Heart left ventricle (tissue), 16 donors: ENCODE measurements at regions not wholly inside any gene's neighbourhood (a gene's known extent, or its start where the extent isn't known, plus 50 kb on each side); places are given as distances from the start of the nearest gene placed in this dataset.

Source experiments
- ATAC-seq, 4 donors: fragments of 200-7000 bp; cut with Tn5 transposase; one replicate each; pipeline ENCODE4 v1.9.1; 2020 to 2022; ENCODE audit warnings: moderate library complexity in 4 of 4, mild to moderate bottlenecking in 3 of 4, moderate number of reproducible peaks in 1 of 4
- DNase-seq, 5 donors: peaks; one replicate each; pipeline ENCODE4 v3.0.0-alpha.2; 2020
- H3K27ac ChIP-seq, 12 donors: fragments of 200-600 bp; sonication (generic) in 4 of 12; one replicate each; pipeline versions ENCODE4 v1.5.0 to v1.8.0; 2016 to 2022; ENCODE audit warnings: mild to moderate bottlenecking in 2 of 12
- H3K27me3 ChIP-seq, 9 donors: fragments of 200-600 bp; sonication (generic) in 2 of 9; one replicate each; pipeline versions ENCODE4 v1.5.1 to v1.8.0; 2016 to 2022; ENCODE audit warnings: mild to moderate bottlenecking in 3 of 9
- H3K36me3 ChIP-seq, 9 donors: fragments of 200-600 bp; sonication (generic) in 2 of 9; one replicate each; pipeline versions ENCODE4 v1.5.0 to v1.8.0; 2018 to 2022; ENCODE audit warnings: mild to moderate bottlenecking in 2 of 9
- H3K4me1 ChIP-seq, 12 donors: fragments of 200-600 bp; sonication (generic) in 4 of 12; one replicate each; pipeline versions ENCODE4 v1.5.0 to v1.8.0; 2016 to 2022; ENCODE audit warnings: mild to moderate bottlenecking in 3 of 12
- H3K4me3 ChIP-seq, 12 donors: fragments of 200-600 bp; sonication (generic) in 4 of 12; one replicate each; pipeline versions ENCODE4 v1.5.0 to v1.8.0; 2017 to 2022; ENCODE audit warnings: mild to moderate bottlenecking in 9 of 12, moderate library complexity in 4 of 12
- H3K9me3 ChIP-seq, 12 donors: fragments of 200-600 bp; sonication (generic) in 4 of 12; one replicate each; pipeline versions ENCODE4 v1.5.0 to v1.8.0; 2016 to 2022; ENCODE audit warnings: mild to moderate bottlenecking in 1 of 12
- CTCF ChIP-seq, 12 donors: fragments of 200-600 bp; sonication (generic) in 4 of 12; IDR thresholded peaks; one replicate each; pipeline versions ENCODE4 v1.5.0 to v1.8.0; 2018 to 2022; ENCODE audit warnings: antibody characterized with exemption in 12 of 12, mild to moderate bottlenecking in 5 of 12
- POLR2A ChIP-seq, 2 donors: fragments of 450-650 bp; IDR thresholded peaks; one replicate each; pipeline ENCODE4 v1.6.1; 2017; ENCODE audit warnings: antibody characterized with exemption in 2 of 2, mild to moderate bottlenecking in 2 of 2, moderate library complexity in 2 of 2
- WGBS, 4 donors: extraction: QIAGEN DNeasy Blood & Tissue Kit in 2 of 4; methylation state at CpG; one replicate each; pipeline versions ENCODE4 v1.1.5 to v1.1.7; 2013 to 2018; 5-methylcytosine and 5-hydroxymethylcytosine counted together
- intact Hi-C, 10 donors: fragments of 100-400 bp; cut with DNase I; formaldehyde crosslinking; loops; one replicate each; pipeline versions ENCODE4 v1.11.1 to v1.14.2; 2022
- donor health status: ischemic (EF 13 %, LVEDD 7.1; RV severe dilation, severe dysfunction).
- donor health status: healthy with polysubstance abuse.
- donor health status: DM: no; HTN: yes; CAD: no.
- donor health status: DM: no; HTN: no; CAD: no.
- donor health status: ischemic (EF 25% LVEDD 6.9; RV normal size, moderate dysfunction).
- donor health status: ischemic (EF 25% LVEDD 5.7; RV mildly dilated, moderate dysfunction).
- donor health status: healthy.
- donor health status: DM: yes; HTN: yes; CAD: no.
- donor health status: ischemic (EF 35%, LVEDD 5.7; RV mildly dilated, moderate dysfunction).
- donor health status: nonischemic (EF 11% LVEDD 7.7; RV severe dilation, severe dysfunction).
- donor health status: DM: yes; HTN: yes; CAD: no.
- donor health status: PGD.
- donor health status: ischemic (EF 29% LVEDD 5.4; RV normal size, mild dysfunction).
- donor health status: nonischemic (EF 23%, LVEDD 6.1; RV moderate dilation, normal function).

GRCh38 chr1:55399346-55399745, 184.2 kb upstream of the USP24 start:
- intact Hi-C loops = no loop called here
- WGBS, 4 donors = 40 to 52% (median 42%) methylated on average over 5 of the region's 5 CpGs
- Histone ChIP-seq H3K9me3 (peaks cover 0 to 8% (median 1%) of the 10 kb centered on the region in 12 donors), H3K27ac (no peak overlapping the region), H3K4me3 (no peak overlapping the region), H3K27me3 (no peaks in the 10 kb centered on the region), H3K36me3 (no peaks in the 10 kb centered on the region), H3K4me1 (no peaks in the 10 kb centered on the region)
- TF ChIP-seq CTCF (IDR thresholded peaks at IDR 0.05) (no peak), POLR2A (IDR thresholded peaks at IDR 0.05) (no peak)
- no peak for ATAC-seq
- DNase-seq = no peak

DNA sequence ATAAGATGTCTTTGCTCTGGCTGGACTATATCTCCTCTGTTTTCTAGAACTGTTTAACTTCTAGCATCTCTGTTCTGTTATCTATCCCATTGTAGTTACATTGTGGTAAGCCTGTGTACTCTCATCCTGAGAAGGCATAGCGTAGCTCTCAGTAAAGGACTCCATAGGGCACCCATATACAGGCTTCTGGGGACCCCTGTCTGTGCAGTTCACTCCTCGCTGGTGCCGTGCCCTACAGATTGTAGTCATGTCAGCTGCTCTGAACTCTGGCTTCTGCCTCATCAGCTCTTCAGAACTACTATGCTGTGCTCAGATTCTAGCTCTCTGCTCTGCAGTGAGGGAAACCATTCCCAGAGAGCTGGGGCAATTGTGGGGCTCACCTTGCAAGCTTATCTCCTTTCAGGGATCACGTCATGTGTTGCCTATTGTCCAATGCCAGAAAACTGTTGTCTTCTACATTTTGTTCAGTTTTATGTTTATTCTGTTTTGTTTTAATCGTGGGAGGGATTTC, 181.3 kb upstream of the USP24 start:
- peaks cover 0 to 22% (median 6%) of the 10 kb centered on the region in 12 donors for H3K9me3 ChIP-seq
- ATAC-seq (no peak), DNase-seq (no peak)
- intact Hi-C loops = no loop called here
- no peak overlapping the region for H3K4me3 ChIP-seq
- no peaks in the 10 kb centered on the region for H3K36me3 ChIP-seq
- no peak overlapping the region for H3K27ac ChIP-seq
- no peaks in the 10 kb centered on the region for H3K27me3 ChIP-seq
- TF ChIP-seq POLR2A (IDR thresholded peaks at IDR 0.05) (no peak), CTCF (IDR thresholded peaks at IDR 0.05) (no peak)
- 82 to 90% (median 86%) methylated on average over 5 of the region's 5 CpGs for WGBS, 4 donors
- no peaks in the 10 kb centered on the region for H3K4me1 ChIP-seq

GRCh38 chr1:55388960-55389359, 173.8 kb upstream of the USP24 start:
- DNase-seq (no peak), ATAC-seq (no peak)
- no peaks in the 10 kb centered on the region for H3K36me3 ChIP-seq
- no peak overlapping the region for H3K27ac ChIP-seq
- H3K4me3 ChIP-seq = no peak overlapping the region
- no peak for TF ChIP-seq CTCF (IDR thresholded peaks at IDR 0.05)
- TF ChIP-seq POLR2A (IDR thresholded peaks at IDR 0.05) = no peak
- H3K4me1 ChIP-seq = no peaks in the 10 kb centered on the region
- intact Hi-C loops = no loop called here
- H3K9me3 ChIP-seq = peaks cover 0 to 28% (median 8%) of the 10 kb centered on the region in 12 donors
- no peaks in the 10 kb centered on the region for H3K27me3 ChIP-seq

- no peak overlapping the region for H3K27ac ChIP-seq
- H3K27me3 ChIP-seq = no peaks in the 10 kb centered on the region
- no peak for DNase-seq
- TF ChIP-seq CTCF (IDR thresholded peaks at IDR 0.05) (no peak), POLR2A (IDR thresholded peaks at IDR 0.05) (no peak)
- H3K4me3 ChIP-seq = no peak overlapping the region
- intact Hi-C loops = no loop called here
- ATAC-seq = no peak
- 52 to 78% (median 73%) methylated on average over 2 of the region's 2 CpGs for WGBS, 4 donors
- peaks cover 0 to 18% (median 5%) of the 10 kb centered on the region in 12 donors for H3K9me3 ChIP-seq
- H3K36me3 ChIP-seq = no peaks in the 10 kb centered on the region
- H3K4me1 ChIP-seq = no peaks in the 10 kb centered on the region
Observed at GRCh38 chr1:55387145-55387544, 172.0 kb upstream of the USP24 start.
